Ascending aorta (tissue), 2 donors: ENCODE measurements at regions not wholly inside any gene's neighbourhood (a gene's known extent, or its start where the extent isn't known, plus 50 kb on each side); places are given as distances from the start of the nearest gene placed in this dataset.

ENCODE experiments used
- DNase-seq, 2 donors: peaks; one replicate each; pipeline ENCODE4 v3.0.0-alpha.2; 2019; ENCODE audit warnings: low spot score in 2 of 2
- H3K27ac ChIP-seq, 2 donors: fragments of 200-600 bp; sonication (generic); one replicate each; pipeline ENCODE4 v1.5.1; 2016 to 2017; ENCODE audit warnings: mild to moderate bottlenecking in 1 of 2
- H3K27me3 ChIP-seq: fragments of 200-600 bp; sonication (generic); one replicate; pipeline ENCODE4 v1.5.1; 2017
- H3K36me3 ChIP-seq, 2 donors: fragments of 200-600 bp; sonication (generic); one replicate each; pipeline ENCODE4 v1.5.1; 2016
- H3K4me1 ChIP-seq, 2 donors: fragments of 200-600 bp; sonication (generic); one replicate each; pipeline ENCODE4 v1.5.1; 2016 to 2017; ENCODE audit warnings: mild to moderate bottlenecking in 1 of 2
- H3K4me3 ChIP-seq, 2 donors: fragments of 200-600 bp; sonication (generic); one replicate each; pipeline ENCODE4 v1.5.1; 2016 to 2017; ENCODE audit warnings: mild to moderate bottlenecking in 1 of 2
- H3K9me3 ChIP-seq, 2 donors: fragments of 200-600 bp; sonication (generic); one replicate each; pipeline ENCODE4 v1.5.1; 2016
- CTCF ChIP-seq, 3 experiments: fragments of 200-600 bp in 2 of 3; fragments of 450-650 bp in 1 of 3; sonication (generic) in 2 of 3; IDR thresholded peaks; one replicate each; pipeline ENCODE4 v1.5.1; 2016 to 2019; ENCODE audit warnings: antibody characterized with exemption in 3 of 3, mild to moderate bottlenecking in 1 of 3, moderate library complexity in 1 of 3
- intact Hi-C: fragments of 100-400 bp; cut with DNase I; formaldehyde crosslinking; loops from one replicate; pipeline ENCODE4 v1.15.1; 2023

DNA sequence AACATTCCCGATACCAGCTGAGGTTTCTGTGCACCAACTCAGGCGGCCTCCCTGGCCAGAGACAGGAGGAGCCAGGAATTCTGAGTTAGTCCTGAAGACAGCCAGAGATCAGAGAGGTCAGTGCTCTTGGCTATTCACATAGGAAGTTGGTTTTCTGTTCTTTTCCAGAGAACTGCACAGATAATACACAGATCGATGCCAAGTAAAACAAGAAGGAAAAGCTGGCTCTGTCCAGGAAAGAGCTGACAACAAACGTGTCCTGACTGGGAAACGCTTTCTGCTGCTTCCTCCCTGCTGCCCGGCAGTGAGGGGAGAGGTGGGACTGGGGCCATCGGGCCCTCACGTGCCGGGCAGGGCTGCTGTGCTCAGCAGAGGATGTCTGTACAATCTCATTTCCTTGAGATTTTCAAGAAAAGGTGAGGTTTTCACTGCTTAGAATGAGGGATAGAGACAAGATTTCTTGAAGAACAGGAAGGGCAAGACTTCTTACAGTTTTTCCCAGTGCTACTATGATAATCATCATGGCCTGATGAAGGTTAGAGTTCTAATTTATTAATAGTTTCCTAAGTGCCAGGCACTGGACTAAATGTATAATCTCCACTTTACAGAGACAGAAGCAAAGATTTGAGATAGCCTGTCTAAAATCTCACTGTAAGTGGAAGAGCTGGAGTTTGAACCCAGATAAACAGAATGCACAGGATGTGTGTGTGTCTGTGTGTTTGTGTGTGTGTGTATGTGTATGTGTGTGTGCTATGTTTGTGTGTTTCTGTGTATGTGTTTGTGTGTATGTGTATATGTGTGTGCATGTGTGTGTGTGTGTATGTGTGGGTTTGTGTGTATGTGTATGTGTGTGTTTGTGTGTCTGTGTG, 211.0 kb upstream of the RAB4A start:
- peaks cover 2 to 34% of the 10 kb centered on the region in 2 donors for H3K4me1 ChIP-seq
- no peaks in the 10 kb centered on the region for H3K9me3 ChIP-seq
- intact Hi-C loops = no loop called here
- no peaks in the 10 kb centered on the region for H3K36me3 ChIP-seq
- H3K27ac ChIP-seq = peak overlapping the region; percentile 29 to 35
- TF ChIP-seq CTCF (IDR thresholded peaks at IDR 0.05) = no peak
- peak overlapping the region in 1 of 2 donors; percentile 20 for H3K4me3 ChIP-seq
- peak in 1 of 2 donors; percentile 75 for DNase-seq
- H3K27me3 ChIP-seq = no peaks in the 10 kb centered on the region

DNA sequence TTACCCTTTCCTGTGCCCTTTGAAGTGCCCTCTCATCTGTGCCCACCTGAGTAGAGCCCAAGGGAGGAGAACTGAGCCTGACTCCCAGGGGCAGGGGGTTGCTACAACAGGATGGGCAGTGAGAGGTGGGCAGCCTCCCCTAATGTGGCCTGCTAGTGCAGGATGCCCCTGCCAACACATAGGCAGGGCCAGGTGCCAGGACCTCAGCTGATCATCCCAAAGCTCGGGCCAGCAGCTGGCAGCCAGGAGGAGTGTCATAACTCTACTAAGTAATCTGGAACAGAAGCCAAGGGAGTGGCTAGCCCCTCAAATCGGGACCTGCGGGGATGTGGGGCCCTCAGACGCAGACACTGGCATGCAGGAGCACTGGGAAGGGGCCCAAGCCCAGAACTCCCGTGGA, 208.8 kb upstream of the RAB4A start:
- TF ChIP-seq CTCF (IDR thresholded peaks at IDR 0.05) = no peak
- H3K4me1 ChIP-seq = peaks cover 2 to 34% of the 10 kb centered on the region in 2 donors

GRCh38 chr1:229063154-229063773, 207.6 kb upstream of the RAB4A start:
- TF ChIP-seq CTCF (IDR thresholded peaks at IDR 0.05) = no peak
- intact Hi-C loops = no loop called here
- H3K4me1 ChIP-seq = peaks cover 2 to 34% of the 10 kb centered on the region in 2 donors
- no peaks in the 10 kb centered on the region for H3K9me3 ChIP-seq
- H3K27me3 ChIP-seq = no peaks in the 10 kb centered on the region
- DNase-seq = no peak
- H3K4me3 ChIP-seq = no peak overlapping the region
- no peaks in the 10 kb centered on the region for H3K36me3 ChIP-seq
- no peak overlapping the region for H3K27ac ChIP-seq

More for the DNA sequence above, 208.8 kb upstream of the RAB4A start:
- Histone ChIP-seq H3K27ac (no peak overlapping the region), H3K9me3 (no peaks in the 10 kb centered on the region), H3K36me3 (no peaks in the 10 kb centered on the region), H3K27me3 (no peaks in the 10 kb centered on the region), H3K4me3 (no peak overlapping the region)
- intact Hi-C loops = no loop called here
- no peak for DNase-seq

DNA sequence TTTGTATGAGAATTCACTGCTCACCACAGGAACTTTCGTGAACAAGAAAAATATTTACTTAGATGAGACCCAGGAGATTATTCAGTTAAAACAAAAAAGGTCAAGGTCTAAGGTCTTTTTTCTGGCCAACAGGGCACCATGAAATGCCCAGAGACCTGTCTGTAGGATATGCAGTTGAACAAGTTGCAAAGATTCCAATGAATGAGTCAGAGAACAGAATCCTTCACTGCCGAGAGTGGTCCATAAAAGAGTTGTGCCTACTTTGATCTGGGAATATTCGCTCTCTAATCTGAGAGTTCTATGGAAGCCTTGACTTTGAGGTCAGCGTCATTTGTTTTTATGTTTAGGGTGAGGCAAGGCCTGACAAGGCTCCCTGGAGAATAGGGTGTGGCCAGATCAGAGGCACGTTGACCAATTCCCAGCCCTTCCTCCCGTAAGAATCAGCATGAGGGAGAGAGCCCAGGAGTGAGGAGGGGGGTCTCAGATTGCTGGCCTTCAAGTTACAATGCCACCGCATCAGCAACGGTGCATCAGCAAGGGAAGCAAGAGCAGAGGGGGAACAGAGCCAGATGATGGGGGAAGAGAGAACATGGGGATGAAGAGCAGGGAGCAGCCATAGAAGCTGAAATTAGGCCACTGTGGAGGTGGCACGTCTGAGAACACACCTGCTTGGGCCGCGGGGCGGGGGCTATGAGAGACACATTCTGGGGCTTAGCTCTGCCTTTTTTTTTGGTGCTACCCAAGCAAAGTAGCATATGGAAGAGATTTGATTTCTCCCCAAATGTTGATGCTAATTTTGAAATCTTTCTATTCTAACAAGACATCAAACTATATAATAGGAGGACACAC, 206.4 kb upstream of the RAB4A start:
- H3K27ac ChIP-seq = peak overlapping the region in 1 of 2 donors; percentile 5
- no peak for DNase-seq
- TF ChIP-seq CTCF (IDR thresholded peaks at IDR 0.05) = no peak
- H3K9me3 ChIP-seq = no peaks in the 10 kb centered on the region
- peaks cover under 1 to 24% of the 10 kb centered on the region in 2 donors for H3K4me1 ChIP-seq
- no peak overlapping the region for H3K4me3 ChIP-seq
- no peaks in the 10 kb centered on the region for H3K36me3 ChIP-seq
- intact Hi-C loops = no loop called here
- H3K27me3 ChIP-seq = no peaks in the 10 kb centered on the region

- H3K4me3 ChIP-seq = no peak overlapping the region
- no peak overlapping the region for H3K27ac ChIP-seq
- intact Hi-C loops = no loop called here
- H3K9me3 ChIP-seq = no peaks in the 10 kb centered on the region
- peaks cover 6 to 28% of the 10 kb centered on the region in 2 donors for H3K4me1 ChIP-seq
- no peak for TF ChIP-seq CTCF (IDR thresholded peaks at IDR 0.05)
- no peak for DNase-seq
- H3K27me3 ChIP-seq = no peaks in the 10 kb centered on the region
- H3K36me3 ChIP-seq = no peaks in the 10 kb centered on the region
Observed at GRCh38 chr1:229065613-229066012, 205.3 kb upstream of the RAB4A start.
